K562 (cell line): ENCODE measurements at regions not wholly inside any gene's neighbourhood (a gene's known extent, or its start where the extent isn't known, plus 50 kb on each side); places are given as distances from the start of the nearest gene placed in this dataset.

Experiments
- CCNT2 ChIP-seq: IDR thresholded peaks from 2 replicates; pipeline ENCODE4 v1.6.1; 2011; ENCODE audit warnings: borderline replicate concordance, low read depth, mild to moderate bottlenecking, moderate library complexity, mixed read lengths, low read length; ENCODE audit not compliant: insufficient read length; ENCODE audit errors: extremely low read depth
- DPF2 ChIP-seq: fragments of 450-650 bp; IDR thresholded peaks from 2 replicates; pipeline ENCODE4 v1.6.1; 2016
- HDGF ChIP-seq: fragments of 450-650 bp; IDR thresholded peaks from 2 replicates; pipeline ENCODE4 v1.6.1; 2016
- HEY1 ChIP-seq: fragments of 250-450 bp; sonication (Bioruptor Pico); IDR thresholded peaks from 2 replicates; pipeline ENCODE4 v1.5.0; 2020; ENCODE audit warnings: mild to moderate bottlenecking, moderate library complexity, borderline replicate concordance
- HLTF ChIP-seq: fragments of 450-650 bp; IDR thresholded peaks from 2 replicates; pipeline ENCODE4 v1.6.1; 2016
- HNRNPK ChIP-seq: fragments of 200-400 bp; formaldehyde crosslinking; IDR thresholded peaks from one replicate; pipeline ENCODE4 v1.6.1; 2018; ENCODE audit warnings: mild to moderate bottlenecking, low read depth, low read length; ENCODE audit not compliant: poor library complexity, severe bottlenecking
- NCOR1 ChIP-seq: fragments of 450-650 bp; IDR thresholded peaks from 2 replicates; pipeline ENCODE4 v1.6.1; 2016; ENCODE audit warnings: mild to moderate bottlenecking, moderate library complexity
- PHB2 ChIP-seq: fragments of 450-650 bp; IDR thresholded peaks from 2 replicates; pipeline ENCODE4 v1.6.1; 2017; ENCODE audit warnings: low read depth
- RBM34 ChIP-seq: fragments of 200-400 bp; formaldehyde crosslinking; IDR thresholded peaks from 2 replicates; pipeline ENCODE4 v1.6.1; 2018; ENCODE audit warnings: low read length, borderline replicate concordance; ENCODE audit not compliant: insufficient read depth
- RCOR1 ChIP-seq, 2 experiments: IDR thresholded peaks; 2 replicates each; pipeline ENCODE4 v1.6.1; 2012; ENCODE audit warnings: low read depth in 2 of 2, low read length in 2 of 2, borderline replicate concordance in 1 of 2, improper control_type of control experiment in 1 of 2
- RFX1 ChIP-seq: fragments of 450-650 bp; IDR thresholded peaks from 2 replicates; pipeline ENCODE4 v1.6.1; 2016; ENCODE audit warnings: mild to moderate bottlenecking, moderate library complexity
- SETDB1 ChIP-seq: IDR thresholded peaks from one replicate; pipeline ENCODE4 v1.6.1; 2012; ENCODE audit warnings: low read length, control low read depth, inconsistent platforms
- ZNF140 ChIP-seq: fragments of 250-450 bp; sonication (Bioruptor Pico); IDR thresholded peaks from 2 replicates; pipeline ENCODE4 v1.8.0; 2021; ENCODE audit warnings: moderate library complexity, mild to moderate bottlenecking, inconsistent platforms
- ZNF311 ChIP-seq: fragments of 250-450 bp; sonication (Bioruptor Pico); IDR thresholded peaks from 2 replicates; pipeline ENCODE4 v1.4.0; 2020; ENCODE audit warnings: mild to moderate bottlenecking, moderate library complexity
- ZNF589 ChIP-seq: fragments of 200-800 bp; sonication (Bioruptor generic); IDR thresholded peaks from 2 replicates; pipeline ENCODE4 v1.6.1; 2016; ENCODE audit warnings: low read depth, missing genetic modification characterization, missing compliant biosample characterization
- TF ChIP-seq, protein P1 (sequence below): fragments of 250-450 bp; sonication (Bioruptor Pico); IDR thresholded peaks from 2 replicates; pipeline ENCODE4 v1.4.0; 2020; ENCODE audit warnings: mild to moderate bottlenecking, moderate library complexity
- TF ChIP-seq, protein P2 (sequence below): sonication (generic); formaldehyde crosslinking; IDR thresholded peaks from 2 replicates; pipeline ENCODE4 v1.8.1; 2023; ENCODE audit warnings: mild to moderate bottlenecking, missing genetic modification reagents
- TF ChIP-seq, protein P3 (sequence below): fragments of 450-650 bp; IDR thresholded peaks from 2 replicates; pipeline ENCODE4 v1.6.1; 2016
- TF ChIP-seq, protein P4 (sequence below): fragments of 150-350 bp; IDR thresholded peaks from 2 replicates; pipeline ENCODE4 v1.6.1; 2014; ENCODE audit warnings: low read depth, mild to moderate bottlenecking, low read length, borderline replicate concordance

- TF ChIP-seq, protein P1, sequence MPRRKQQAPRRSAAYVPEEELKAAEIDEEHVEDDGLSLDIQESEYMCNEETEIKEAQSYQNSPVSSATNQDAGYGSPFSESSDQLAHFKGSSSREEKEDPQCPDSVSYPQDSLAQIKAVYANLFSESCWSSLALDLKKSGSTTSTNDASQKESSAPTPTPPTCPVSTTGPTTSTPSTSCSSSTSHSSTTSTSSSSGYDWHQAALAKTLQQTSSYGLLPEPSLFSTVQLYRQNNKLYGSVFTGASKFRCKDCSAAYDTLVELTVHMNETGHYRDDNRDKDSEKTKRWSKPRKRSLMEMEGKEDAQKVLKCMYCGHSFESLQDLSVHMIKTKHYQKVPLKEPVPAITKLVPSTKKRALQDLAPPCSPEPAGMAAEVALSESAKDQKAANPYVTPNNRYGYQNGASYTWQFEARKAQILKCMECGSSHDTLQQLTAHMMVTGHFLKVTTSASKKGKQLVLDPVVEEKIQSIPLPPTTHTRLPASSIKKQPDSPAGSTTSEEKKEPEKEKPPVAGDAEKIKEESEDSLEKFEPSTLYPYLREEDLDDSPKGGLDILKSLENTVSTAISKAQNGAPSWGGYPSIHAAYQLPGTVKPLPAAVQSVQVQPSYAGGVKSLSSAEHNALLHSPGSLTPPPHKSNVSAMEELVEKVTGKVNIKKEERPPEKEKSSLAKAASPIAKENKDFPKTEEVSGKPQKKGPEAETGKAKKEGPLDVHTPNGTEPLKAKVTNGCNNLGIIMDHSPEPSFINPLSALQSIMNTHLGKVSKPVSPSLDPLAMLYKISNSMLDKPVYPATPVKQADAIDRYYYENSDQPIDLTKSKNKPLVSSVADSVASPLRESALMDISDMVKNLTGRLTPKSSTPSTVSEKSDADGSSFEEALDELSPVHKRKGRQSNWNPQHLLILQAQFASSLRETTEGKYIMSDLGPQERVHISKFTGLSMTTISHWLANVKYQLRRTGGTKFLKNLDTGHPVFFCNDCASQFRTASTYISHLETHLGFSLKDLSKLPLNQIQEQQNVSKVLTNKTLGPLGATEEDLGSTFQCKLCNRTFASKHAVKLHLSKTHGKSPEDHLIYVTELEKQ (CRISPR knock-in tag) = no peak
- TF ChIP-seq ZNF140 (CRISPR knock-in tag) = no peak
- no peak for TF ChIP-seq RBM34
- TF ChIP-seq HEY1 (CRISPR knock-in tag) = peak; percentile 33; the same call in 1 of the 2 replicates
- TF ChIP-seq DPF2 = peak; percentile 81
- TF ChIP-seq RCOR1 (IDR thresholded peaks at IDR 0.05; ENCODE audit: borderline replicate concordance in 1 of 2, low read depth in 2 of 2, low read length in 2 of 2) = peak in 1 of 2 experiments; percentile 73; a peak in 2 of 4 replicates
- TF ChIP-seq NCOR1 = peak; percentile 81
- TF ChIP-seq, protein P2, sequence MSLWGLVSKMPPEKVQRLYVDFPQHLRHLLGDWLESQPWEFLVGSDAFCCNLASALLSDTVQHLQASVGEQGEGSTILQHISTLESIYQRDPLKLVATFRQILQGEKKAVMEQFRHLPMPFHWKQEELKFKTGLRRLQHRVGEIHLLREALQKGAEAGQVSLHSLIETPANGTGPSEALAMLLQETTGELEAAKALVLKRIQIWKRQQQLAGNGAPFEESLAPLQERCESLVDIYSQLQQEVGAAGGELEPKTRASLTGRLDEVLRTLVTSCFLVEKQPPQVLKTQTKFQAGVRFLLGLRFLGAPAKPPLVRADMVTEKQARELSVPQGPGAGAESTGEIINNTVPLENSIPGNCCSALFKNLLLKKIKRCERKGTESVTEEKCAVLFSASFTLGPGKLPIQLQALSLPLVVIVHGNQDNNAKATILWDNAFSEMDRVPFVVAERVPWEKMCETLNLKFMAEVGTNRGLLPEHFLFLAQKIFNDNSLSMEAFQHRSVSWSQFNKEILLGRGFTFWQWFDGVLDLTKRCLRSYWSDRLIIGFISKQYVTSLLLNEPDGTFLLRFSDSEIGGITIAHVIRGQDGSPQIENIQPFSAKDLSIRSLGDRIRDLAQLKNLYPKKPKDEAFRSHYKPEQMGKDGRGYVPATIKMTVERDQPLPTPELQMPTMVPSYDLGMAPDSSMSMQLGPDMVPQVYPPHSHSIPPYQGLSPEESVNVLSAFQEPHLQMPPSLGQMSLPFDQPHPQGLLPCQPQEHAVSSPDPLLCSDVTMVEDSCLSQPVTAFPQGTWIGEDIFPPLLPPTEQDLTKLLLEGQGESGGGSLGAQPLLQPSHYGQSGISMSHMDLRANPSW (CRISPR knock-in tag) = no peak
- no peak for TF ChIP-seq SETDB1
- no peak for TF ChIP-seq HDGF
- TF ChIP-seq PHB2 = peak; percentile 68
- TF ChIP-seq, protein P3, sequence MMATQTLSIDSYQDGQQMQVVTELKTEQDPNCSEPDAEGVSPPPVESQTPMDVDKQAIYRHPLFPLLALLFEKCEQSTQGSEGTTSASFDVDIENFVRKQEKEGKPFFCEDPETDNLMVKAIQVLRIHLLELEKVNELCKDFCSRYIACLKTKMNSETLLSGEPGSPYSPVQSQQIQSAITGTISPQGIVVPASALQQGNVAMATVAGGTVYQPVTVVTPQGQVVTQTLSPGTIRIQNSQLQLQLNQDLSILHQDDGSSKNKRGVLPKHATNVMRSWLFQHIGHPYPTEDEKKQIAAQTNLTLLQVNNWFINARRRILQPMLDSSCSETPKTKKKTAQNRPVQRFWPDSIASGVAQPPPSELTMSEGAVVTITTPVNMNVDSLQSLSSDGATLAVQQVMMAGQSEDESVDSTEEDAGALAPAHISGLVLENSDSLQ = 0 out of 2 replicates have a peak, but pooled peaks have one; percentile 4
- TF ChIP-seq, protein P4, sequence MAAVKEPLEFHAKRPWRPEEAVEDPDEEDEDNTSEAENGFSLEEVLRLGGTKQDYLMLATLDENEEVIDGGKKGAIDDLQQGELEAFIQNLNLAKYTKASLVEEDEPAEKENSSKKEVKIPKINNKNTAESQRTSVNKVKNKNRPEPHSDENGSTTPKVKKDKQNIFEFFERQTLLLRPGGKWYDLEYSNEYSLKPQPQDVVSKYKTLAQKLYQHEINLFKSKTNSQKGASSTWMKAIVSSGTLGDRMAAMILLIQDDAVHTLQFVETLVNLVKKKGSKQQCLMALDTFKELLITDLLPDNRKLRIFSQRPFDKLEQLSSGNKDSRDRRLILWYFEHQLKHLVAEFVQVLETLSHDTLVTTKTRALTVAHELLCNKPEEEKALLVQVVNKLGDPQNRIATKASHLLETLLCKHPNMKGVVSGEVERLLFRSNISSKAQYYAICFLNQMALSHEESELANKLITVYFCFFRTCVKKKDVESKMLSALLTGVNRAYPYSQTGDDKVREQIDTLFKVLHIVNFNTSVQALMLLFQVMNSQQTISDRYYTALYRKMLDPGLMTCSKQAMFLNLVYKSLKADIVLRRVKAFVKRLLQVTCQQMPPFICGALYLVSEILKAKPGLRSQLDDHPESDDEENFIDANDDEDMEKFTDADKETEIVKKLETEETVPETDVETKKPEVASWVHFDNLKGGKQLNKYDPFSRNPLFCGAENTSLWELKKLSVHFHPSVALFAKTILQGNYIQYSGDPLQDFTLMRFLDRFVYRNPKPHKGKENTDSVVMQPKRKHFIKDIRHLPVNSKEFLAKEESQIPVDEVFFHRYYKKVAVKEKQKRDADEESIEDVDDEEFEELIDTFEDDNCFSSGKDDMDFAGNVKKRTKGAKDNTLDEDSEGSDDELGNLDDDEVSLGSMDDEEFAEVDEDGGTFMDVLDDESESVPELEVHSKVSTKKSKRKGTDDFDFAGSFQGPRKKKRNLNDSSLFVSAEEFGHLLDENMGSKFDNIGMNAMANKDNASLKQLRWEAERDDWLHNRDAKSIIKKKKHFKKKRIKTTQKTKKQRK = no peak
- peak; percentile 83 for TF ChIP-seq CCNT2
- no peak for TF ChIP-seq ZNF311 (CRISPR knock-in tag)
- 0 out of 2 replicates have a peak, but pooled peaks have one; percentile 21 for TF ChIP-seq RFX1
- 0 out of 2 replicates have a peak, but pooled peaks have one; percentile 53 for TF ChIP-seq HLTF
- TF ChIP-seq HNRNPK = no peak
- TF ChIP-seq ZNF589 (CRISPR knock-in tag) = no peak
These were observed 111.8 kb downstream of the ZNF518B start (continued) for GRCh38 chr4:10345381-10345784.
